HPDE6-E6E7 (cell line): ENCODE measurements at regions not wholly inside any gene's neighbourhood (a gene's known extent, or its start where the extent isn't known, plus 50 kb on each side); places are given as distances from the start of the nearest gene placed in this dataset.
A peak's percentile ranks its signal among the peaks of the same experiment; 100 is the strongest.
"Not testable (repeated sequence)": the region's sequence is repeated elsewhere in the genome, so short reads cannot be mapped to it uniquely, and the experiment has no call there.

Experiments used
- DNase-seq: peaks from one replicate; pipeline ENCODE4 v3.0.0; 2011; ENCODE audit warnings: missing footprints; ENCODE audit errors: extremely low spot score

GRCh38 chr2:175356901-175357300 lies 175.4 kb upstream of the ATP5MC3 start:
- no peak for DNase-seq

GRCh38 chr2:175355246-175355645 lies 173.7 kb upstream of the ATP5MC3 start:
- no peak for DNase-seq

GRCh38 chr2:175353275-175353674 lies 171.8 kb upstream of the ATP5MC3 start:
- DNase-seq = no peak

GRCh38 chr2:175351512-175351911 lies 170.0 kb upstream of the ATP5MC3 start:
- DNase-seq = no peak

GRCh38 chr2:175350105-175350504 lies 168.6 kb upstream of the ATP5MC3 start:
- no peak for DNase-seq

GRCh38 chr2:175342085-175342484 lies 160.6 kb upstream of the ATP5MC3 start:
- no peak for DNase-seq

GRCh38 chr2:175330195-175330594 lies 148.7 kb upstream of the ATP5MC3 start:
- no peak for DNase-seq

- no peak for DNase-seq
These were observed 145.3 kb upstream of the ATP5MC3 start for GRCh38 chr2:175326801-175327200.

- not testable (repeated sequence) for DNase-seq
These were observed 144.7 kb upstream of the ATP5MC3 start for GRCh38 chr2:175326164-175326563.

- no peak for DNase-seq
These were observed 141.7 kb upstream of the ATP5MC3 start for GRCh38 chr2:175323162-175323561.

- no peak for DNase-seq
These were observed 137.0 kb upstream of the ATP5MC3 start for GRCh38 chr2:175318542-175318941.

GRCh38 chr2:175317751-175318150 lies 136.2 kb upstream of the ATP5MC3 start:
- DNase-seq = no peak

- DNase-seq = no peak
These were observed 130.6 kb upstream of the ATP5MC3 start for GRCh38 chr2:175312137-175312536.

GRCh38 chr2:175310813-175311504 lies 129.4 kb upstream of the ATP5MC3 start:
- no peak for DNase-seq

- peak; percentile 16 for DNase-seq
These were observed 128.3 kb upstream of the ATP5MC3 start for GRCh38 chr2:175309799-175310198.

- DNase-seq = no peak
These were observed 126.5 kb upstream of the ATP5MC3 start for GRCh38 chr2:175308005-175308404.

- no peak for DNase-seq
These were observed 123.0 kb upstream of the ATP5MC3 start for GRCh38 chr2:175304541-175304940.

GRCh38 chr2:175293776-175294175 lies 112.3 kb upstream of the ATP5MC3 start:
- DNase-seq = no peak

- no peak for DNase-seq
These were observed 111.7 kb upstream of the ATP5MC3 start for GRCh38 chr2:175293195-175293594.

- no peak for DNase-seq
These were observed 101.4 kb upstream of the ATP5MC3 start for GRCh38 chr2:175282886-175283285.

- peak; percentile 47 for DNase-seq
These were observed 100.8 kb upstream of the ATP5MC3 start for GRCh38 chr2:175282300-175282699.

- DNase-seq = no peak
These were observed 96.3 kb upstream of the ATP5MC3 start for GRCh38 chr2:175277772-175278171.

- DNase-seq = no peak
These were observed 94.0 kb upstream of the ATP5MC3 start for GRCh38 chr2:175275539-175275938.

- no peak for DNase-seq
These were observed 77.7 kb upstream of the ATP5MC3 start for GRCh38 chr2:175259164-175259563.
